Activated CD4-positive, alpha-beta memory T cell treated with anti-CD3 and anti-CD28 coated beads for 36 hours (primary cell): ENCODE measurements at regions not wholly inside any gene's neighbourhood (a gene's known extent, or its start where the extent isn't known, plus 50 kb on each side); places are given as distances from the start of the nearest gene placed in this dataset.

Experiments used
- CTCF ChIA-PET: fragments of 350-600 bp; sonication (Branson Sonifier 250); formaldehyde crosslinking; loops from one replicate; lab custom pipeline; 2021; ENCODE audit warnings: antibody characterized with exemption, inconsistent platforms; lab: Charles Lee
- POLR2A ChIA-PET: fragments of 350-600 bp; sonication (Branson Sonifier 250); formaldehyde crosslinking; loops from one replicate; lab custom pipeline; 2021; ENCODE audit warnings: antibody characterized with exemption; lab: Charles Lee
- DNase-seq: peaks from one replicate; pipeline ENCODE4 v3.0.0-alpha.2; 2020
- H3K27ac Mint-ChIP-seq: one replicate; pipeline ENCODE4 v1.8.0; 2021; ENCODE audit warnings: mixed read lengths
- H3K27me3 Mint-ChIP-seq: one replicate; pipeline ENCODE4 v1.8.0; 2021; ENCODE audit warnings: mixed read lengths
- H3K36me3 Mint-ChIP-seq: one replicate; pipeline ENCODE4 v1.8.0; 2021; ENCODE audit warnings: mixed read lengths
- H3K4me1 Mint-ChIP-seq: one replicate; pipeline ENCODE4 v1.8.0; 2021; ENCODE audit warnings: low read depth, mixed read lengths
- H3K4me3 Mint-ChIP-seq: one replicate; pipeline ENCODE4 v1.8.0; 2021; ENCODE audit warnings: mild to moderate bottlenecking, mixed read lengths
- H3K9me3 Mint-ChIP-seq: one replicate; pipeline ENCODE4 v1.8.0; 2021; ENCODE audit warnings: mixed read lengths
- intact Hi-C: fragments of 100-400 bp; cut with micrococcal nuclease; formaldehyde crosslinking; loops from one replicate; pipeline ENCODE4 v1.15.1; 2023

DNA sequence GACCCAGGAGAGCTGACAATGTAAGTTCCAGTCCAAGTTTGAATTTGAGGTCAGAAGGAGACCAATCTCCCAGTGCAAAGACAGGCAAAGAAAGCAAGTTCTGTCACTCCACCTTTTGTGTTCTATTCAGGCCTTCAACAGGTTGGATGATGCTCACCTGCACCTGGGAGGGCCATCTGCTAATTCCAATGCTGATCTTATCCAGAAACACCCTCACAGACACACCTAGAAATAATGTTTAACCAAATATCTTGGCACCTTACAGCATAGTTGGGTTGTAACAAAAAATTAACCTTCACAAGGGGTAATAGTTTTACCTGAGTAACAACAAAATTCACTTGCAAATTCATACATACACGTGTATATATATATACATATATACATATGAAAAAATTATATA lies 190.8 kb downstream of the DIRAS2 start:
- Mint-ChIP-seq H3K36me3 (no peaks in the 10 kb centered on the region), H3K27me3 (peaks cover 9% of the 10 kb centered on the region), H3K27ac (no peak overlapping the region), H3K4me3 (no peak overlapping the region), H3K9me3 (peaks cover 2% of the 10 kb centered on the region), H3K4me1 (no peaks in the 10 kb centered on the region)
- no peak for DNase-seq
- ChIA-PET CTCF (no interaction called here), POLR2A (no interaction called here)
- intact Hi-C loops: no loop called here

DNA sequence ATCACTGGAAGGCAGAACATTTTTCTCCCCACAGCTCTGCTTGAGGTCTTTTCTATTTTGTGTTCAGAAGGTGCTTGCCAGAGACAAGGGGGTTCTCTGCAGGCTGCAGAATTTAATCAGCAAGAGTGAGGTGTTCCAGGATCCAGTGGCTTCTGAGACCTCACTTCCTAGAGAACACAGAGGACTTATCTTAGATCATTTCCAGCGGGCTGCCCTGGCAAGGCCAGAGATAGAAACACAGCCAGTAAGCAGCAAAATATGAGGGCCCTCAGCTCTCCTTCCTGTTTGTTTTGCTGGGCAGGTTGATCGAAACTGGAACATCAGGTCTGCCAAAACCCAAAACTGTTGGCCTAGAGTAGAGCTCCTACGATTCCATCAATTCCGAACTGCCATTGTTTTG lies 187.3 kb downstream of the DIRAS2 start:
- DNase-seq: no peak
- no peaks in the 10 kb centered on the region for H3K4me1 Mint-ChIP-seq
- H3K9me3 Mint-ChIP-seq: peaks cover 2% of the 10 kb centered on the region
- peaks cover 8% of the 10 kb centered on the region for H3K27me3 Mint-ChIP-seq
- no peaks in the 10 kb centered on the region for H3K36me3 Mint-ChIP-seq
- H3K27ac Mint-ChIP-seq: no peak overlapping the region
- POLR2A ChIA-PET: no interaction called here
- intact Hi-C loops: no loop called here
- H3K4me3 Mint-ChIP-seq: no peak overlapping the region
- CTCF ChIA-PET: no interaction called here

DNA sequence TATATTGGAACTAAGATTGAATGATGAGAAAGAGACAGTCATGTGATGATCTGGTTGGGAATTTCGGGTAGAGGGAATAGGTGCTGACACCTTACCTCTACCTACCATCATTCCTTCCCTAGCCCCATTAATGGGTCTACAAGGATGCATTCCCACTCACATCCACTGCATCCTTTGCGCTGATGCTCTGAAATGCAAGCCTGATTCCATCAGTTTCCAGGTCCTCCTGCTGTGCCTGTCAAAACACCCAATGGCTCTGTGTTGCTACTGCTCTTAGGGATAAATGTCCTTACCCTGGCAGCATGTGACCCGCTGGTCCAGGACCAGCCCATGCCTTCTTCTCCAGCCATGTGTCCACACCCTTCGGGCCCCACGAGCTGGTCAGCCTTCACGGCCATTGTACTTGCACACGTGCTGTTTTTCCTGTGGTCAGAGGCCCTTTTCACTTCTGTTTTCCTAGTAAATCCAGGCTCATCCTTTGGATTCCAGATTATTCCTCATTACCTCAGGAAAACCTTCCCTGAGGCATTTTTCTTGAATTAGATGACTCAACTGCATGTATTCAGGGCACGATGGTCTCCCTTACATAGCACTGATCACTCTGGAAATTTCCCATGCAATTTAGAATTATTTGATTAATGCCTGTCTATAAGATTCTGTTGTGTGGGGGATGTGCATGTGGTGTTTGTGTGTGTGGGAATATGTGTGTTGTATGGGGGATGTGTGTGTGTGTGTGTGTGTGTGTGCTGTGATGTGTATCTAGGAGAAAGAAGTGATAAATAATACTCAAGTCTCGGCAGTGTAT lies 185.0 kb downstream of the DIRAS2 start:
- Mint-ChIP-seq H3K27me3 (peaks cover 14% of the 10 kb centered on the region), H3K4me1 (no peaks in the 10 kb centered on the region), H3K9me3 (peaks cover 2% of the 10 kb centered on the region), H3K27ac (no peak overlapping the region), H3K4me3 (no peak overlapping the region), H3K36me3 (no peaks in the 10 kb centered on the region)
- POLR2A ChIA-PET: no interaction called here
- DNase-seq: no peak
- intact Hi-C loops: no loop called here
- CTCF ChIA-PET: no interaction called here

DNA sequence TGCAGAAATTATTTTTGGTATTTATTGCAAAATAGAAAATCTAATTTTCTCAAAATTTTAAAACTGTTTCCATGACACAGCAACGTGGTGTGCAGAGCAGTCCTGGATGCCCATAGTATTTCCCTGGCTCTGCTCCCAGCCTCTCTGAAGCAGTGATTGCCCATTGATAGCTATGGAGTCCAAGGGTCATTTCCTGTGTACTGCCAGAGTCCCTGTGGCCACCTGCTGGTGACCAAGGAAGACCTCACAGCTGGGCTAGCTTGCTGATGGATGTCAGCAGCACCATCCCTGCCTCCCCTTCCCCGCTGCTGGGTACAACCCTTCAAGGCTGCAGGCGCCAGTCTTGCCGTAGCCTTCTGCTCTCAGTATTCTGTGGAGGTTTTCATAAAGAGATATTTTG lies 184.1 kb downstream of the DIRAS2 start:
- Mint-ChIP-seq H3K4me3 (no peak overlapping the region), H3K36me3 (no peaks in the 10 kb centered on the region), H3K4me1 (no peaks in the 10 kb centered on the region), H3K27ac (no peak overlapping the region), H3K27me3 (peaks cover 14% of the 10 kb centered on the region), H3K9me3 (peaks cover under 1% of the 10 kb centered on the region)
- CTCF ChIA-PET: no interaction called here
- DNase-seq: no peak
- POLR2A ChIA-PET: no interaction called here
- intact Hi-C loops: no loop called here

DNA sequence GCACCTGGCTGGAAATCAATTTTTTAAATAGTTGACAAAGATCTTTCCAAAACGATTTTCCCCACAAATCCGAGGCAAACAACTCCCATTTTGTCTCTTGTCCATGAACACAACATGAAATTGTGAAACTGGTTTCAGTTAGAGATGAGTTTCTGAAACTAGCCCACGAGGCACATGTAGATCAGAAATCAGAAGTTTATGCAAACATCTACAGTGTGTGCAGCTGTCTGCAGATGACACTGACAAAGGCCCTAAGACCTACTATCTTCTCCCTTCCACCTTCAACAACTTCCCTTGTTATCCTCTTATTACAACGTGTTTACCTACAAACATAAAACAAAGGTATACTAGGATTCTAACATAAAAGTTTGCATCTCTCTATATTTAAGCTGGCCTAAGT lies 183.3 kb downstream of the DIRAS2 start:
- Mint-ChIP-seq H3K27ac (no peak overlapping the region), H3K27me3 (peaks cover 12% of the 10 kb centered on the region), H3K4me3 (no peak overlapping the region), H3K36me3 (no peaks in the 10 kb centered on the region), H3K4me1 (no peaks in the 10 kb centered on the region), H3K9me3 (no peaks in the 10 kb centered on the region)
- DNase-seq: no peak
- POLR2A ChIA-PET: no interaction called here
- CTCF ChIA-PET: no interaction called here
- intact Hi-C loops: no loop called here

DNA sequence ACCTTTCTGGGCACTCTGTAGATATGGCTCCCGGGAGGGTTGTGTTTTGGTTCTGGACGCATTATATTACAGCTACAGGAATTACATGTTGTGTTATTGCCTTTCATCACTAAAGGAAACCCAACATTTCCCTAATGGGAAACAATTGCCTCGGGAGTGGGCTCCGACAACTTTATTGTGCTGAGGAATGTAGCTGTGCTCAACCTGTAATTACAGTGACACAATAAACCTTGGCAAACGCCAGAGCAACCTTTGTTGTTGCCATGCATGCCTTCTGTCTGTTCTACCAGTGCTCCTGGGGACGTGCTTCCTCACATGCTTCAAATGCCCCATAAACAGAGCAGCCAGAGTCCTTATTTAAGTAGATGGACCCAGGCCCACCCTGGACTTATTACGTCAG lies 182.4 kb downstream of the DIRAS2 start:
- ChIA-PET POLR2A (no interaction called here), CTCF (no interaction called here)
- no peak for DNase-seq
- H3K4me3 Mint-ChIP-seq: no peak overlapping the region
- no peak overlapping the region for H3K27ac Mint-ChIP-seq
- H3K4me1 Mint-ChIP-seq: no peaks in the 10 kb centered on the region
- no peaks in the 10 kb centered on the region for H3K9me3 Mint-ChIP-seq
- intact Hi-C loops: no loop called here
- peaks cover 12% of the 10 kb centered on the region for H3K27me3 Mint-ChIP-seq
- no peaks in the 10 kb centered on the region for H3K36me3 Mint-ChIP-seq

DNA sequence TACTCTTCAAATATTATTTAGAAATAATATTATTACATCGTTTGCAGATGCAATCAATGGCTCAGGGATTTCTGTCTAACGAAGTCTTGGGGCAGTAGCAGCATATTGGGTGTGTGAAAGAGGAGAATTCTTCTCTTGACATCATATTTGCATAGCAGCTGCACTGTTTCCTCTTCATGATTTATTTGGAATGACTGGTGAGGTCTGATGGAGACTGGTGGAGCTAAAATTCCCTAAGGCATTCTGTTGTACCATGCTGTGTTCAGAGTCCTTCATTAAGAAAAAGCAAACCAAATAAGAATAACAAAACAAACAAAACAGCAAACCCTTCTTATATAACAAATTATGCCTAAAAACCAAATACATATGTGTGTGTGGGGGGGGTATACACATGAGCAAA lies 177.6 kb downstream of the DIRAS2 start:
- no peak overlapping the region for H3K27ac Mint-ChIP-seq
- CTCF ChIA-PET: no interaction called here
- intact Hi-C loops: no loop called here

DNA sequence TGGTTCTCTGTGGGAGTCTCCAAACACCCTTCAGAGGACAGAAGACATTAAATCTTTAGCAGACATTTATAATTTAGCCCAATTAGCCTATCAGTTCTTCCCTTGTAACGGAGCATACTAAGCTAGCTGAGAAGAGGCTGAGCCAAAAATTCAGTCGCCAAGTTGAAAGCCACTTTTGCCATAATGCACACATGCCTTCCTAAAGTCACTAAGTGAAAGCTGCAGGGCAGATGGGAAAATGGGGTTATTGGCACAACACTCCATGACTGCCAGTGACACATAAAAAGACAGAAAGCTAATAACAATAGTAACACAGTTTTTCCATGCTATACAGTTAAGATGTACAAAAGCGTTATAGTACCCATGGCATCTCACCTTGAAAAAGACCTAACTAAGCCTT lies 176.2 kb downstream of the DIRAS2 start:
- intact Hi-C loops: no loop called here
- no peaks in the 10 kb centered on the region for H3K9me3 Mint-ChIP-seq
- DNase-seq: no peak
- H3K4me1 Mint-ChIP-seq: no peaks in the 10 kb centered on the region
- no peak overlapping the region for H3K4me3 Mint-ChIP-seq
- H3K27ac Mint-ChIP-seq: no peak overlapping the region
- peaks cover 10% of the 10 kb centered on the region for H3K27me3 Mint-ChIP-seq
- no peaks in the 10 kb centered on the region for H3K36me3 Mint-ChIP-seq
- ChIA-PET POLR2A (no interaction called here), CTCF (no interaction called here)

More for the DNA sequence above, 177.6 kb downstream of the DIRAS2 start:
- Mint-ChIP-seq H3K4me1 (no peaks in the 10 kb centered on the region), H3K36me3 (no peaks in the 10 kb centered on the region), H3K4me3 (no peak overlapping the region), H3K9me3 (no peaks in the 10 kb centered on the region), H3K27me3 (peaks cover 8% of the 10 kb centered on the region)
- DNase-seq: no peak
- POLR2A ChIA-PET: no interaction called here

DNA sequence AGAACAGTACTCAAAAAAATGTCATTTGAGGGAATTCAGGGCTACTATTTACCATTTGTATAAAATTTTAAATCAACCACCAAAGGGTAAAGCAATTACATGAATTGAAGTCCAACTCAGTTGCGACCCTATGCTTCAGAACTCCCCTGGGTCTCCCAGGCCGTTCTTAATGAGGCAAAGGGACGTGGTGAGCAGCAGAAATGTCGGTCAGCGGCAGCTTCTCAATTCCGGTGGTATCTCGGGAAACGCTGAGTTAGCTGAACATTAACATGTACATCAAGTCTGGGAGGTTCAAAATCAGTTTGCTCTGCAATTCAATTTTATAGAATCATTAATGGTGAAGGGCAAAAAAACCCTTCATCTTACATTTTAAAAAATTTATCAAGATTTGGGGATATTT lies 173.2 kb downstream of the DIRAS2 start:
- Mint-ChIP-seq H3K27ac (no peak overlapping the region), H3K4me1 (no peaks in the 10 kb centered on the region), H3K9me3 (no peaks in the 10 kb centered on the region), H3K27me3 (peaks cover 4% of the 10 kb centered on the region), H3K4me3 (no peak overlapping the region), H3K36me3 (no peaks in the 10 kb centered on the region)
- intact Hi-C loops: no loop called here
- CTCF ChIA-PET: no interaction called here
- POLR2A ChIA-PET: no interaction called here
- no peak for DNase-seq

DNA sequence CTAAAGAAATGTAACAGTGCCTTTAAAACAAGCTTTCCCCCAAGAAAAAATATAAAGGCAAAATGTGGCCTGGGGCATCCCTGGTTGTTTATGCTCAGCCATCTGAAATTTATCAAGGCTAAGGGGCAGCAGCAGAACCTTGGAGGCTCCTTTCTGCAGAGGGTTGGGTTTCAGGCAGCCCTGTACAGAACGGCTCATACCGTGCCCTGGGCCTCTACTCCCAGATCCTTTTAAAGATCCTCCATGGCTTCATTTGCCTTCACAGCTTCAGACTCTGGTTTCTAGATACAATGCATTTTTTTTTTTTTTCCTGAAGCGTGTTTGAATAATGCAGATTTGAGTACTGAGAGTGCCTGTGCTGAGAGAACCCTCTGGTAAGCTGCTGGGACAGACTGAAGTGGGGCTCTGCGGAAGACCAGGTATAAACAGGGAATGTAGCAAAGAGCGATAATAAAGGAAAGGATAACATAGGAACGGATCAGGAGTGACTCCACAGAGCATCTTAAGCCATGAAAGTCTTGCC lies 172.7 kb downstream of the DIRAS2 start:
- H3K4me3 Mint-ChIP-seq: no peak overlapping the region
- H3K27ac Mint-ChIP-seq: no peak overlapping the region
- no peak for DNase-seq
- peaks cover 4% of the 10 kb centered on the region for H3K27me3 Mint-ChIP-seq
- CTCF ChIA-PET: no interaction called here
- no peaks in the 10 kb centered on the region for H3K36me3 Mint-ChIP-seq
- H3K4me1 Mint-ChIP-seq: no peaks in the 10 kb centered on the region
- H3K9me3 Mint-ChIP-seq: no peaks in the 10 kb centered on the region
- POLR2A ChIA-PET: no interaction called here
- intact Hi-C loops: no loop called here

DNA sequence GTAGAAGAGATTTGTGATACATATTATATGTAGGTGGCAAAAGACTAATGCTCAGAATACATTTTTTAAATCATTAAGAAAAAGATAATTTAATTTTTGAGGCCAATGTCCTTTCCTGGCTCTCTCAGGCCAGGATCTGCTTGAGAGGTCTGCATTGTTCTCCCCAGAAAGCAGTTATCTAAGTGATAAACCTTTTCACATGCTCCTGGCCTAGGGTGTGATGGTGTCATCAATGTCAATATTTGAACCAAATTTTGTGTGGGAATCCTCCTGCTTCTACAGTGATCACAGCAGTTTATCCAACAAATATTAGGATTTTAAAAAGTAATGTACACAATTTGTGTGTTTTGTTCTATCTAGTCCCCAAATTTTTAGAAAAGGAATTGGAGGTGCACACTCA lies 166.6 kb downstream of the DIRAS2 start:
- Mint-ChIP-seq H3K36me3 (no peaks in the 10 kb centered on the region), H3K27me3 (no peaks in the 10 kb centered on the region), H3K27ac (no peak overlapping the region), H3K9me3 (no peaks in the 10 kb centered on the region), H3K4me1 (no peaks in the 10 kb centered on the region), H3K4me3 (no peak overlapping the region)
- ChIA-PET CTCF (no interaction called here), POLR2A (no interaction called here)
- no peak for DNase-seq
- intact Hi-C loops: no loop called here

DNA sequence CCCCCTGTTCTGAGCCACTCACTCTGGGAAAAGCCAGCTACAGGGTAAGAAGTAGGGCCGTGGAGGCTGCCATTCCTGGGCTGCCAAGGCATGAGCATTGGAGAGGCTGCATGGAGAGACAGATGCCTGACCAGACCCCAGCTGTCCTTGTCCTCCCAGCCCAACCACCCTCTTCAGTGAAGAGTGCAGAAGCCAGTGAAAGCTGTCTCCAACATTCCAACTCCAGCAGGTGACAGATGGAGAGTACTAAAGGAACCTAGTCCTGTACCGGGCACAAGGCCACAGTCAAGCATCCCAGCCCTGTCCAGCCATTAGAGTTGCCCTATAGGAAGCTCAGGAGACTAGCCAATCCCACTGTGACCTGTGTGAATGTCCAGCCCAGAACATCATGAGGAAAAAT lies 165.1 kb downstream of the DIRAS2 start:
- Mint-ChIP-seq H3K27me3 (no peaks in the 10 kb centered on the region), H3K9me3 (no peaks in the 10 kb centered on the region), H3K27ac (no peak overlapping the region), H3K4me3 (no peak overlapping the region), H3K36me3 (no peaks in the 10 kb centered on the region), H3K4me1 (no peaks in the 10 kb centered on the region)
- POLR2A ChIA-PET: no interaction called here
- CTCF ChIA-PET: no interaction called here
- intact Hi-C loops: no loop called here
- no peak for DNase-seq

DNA sequence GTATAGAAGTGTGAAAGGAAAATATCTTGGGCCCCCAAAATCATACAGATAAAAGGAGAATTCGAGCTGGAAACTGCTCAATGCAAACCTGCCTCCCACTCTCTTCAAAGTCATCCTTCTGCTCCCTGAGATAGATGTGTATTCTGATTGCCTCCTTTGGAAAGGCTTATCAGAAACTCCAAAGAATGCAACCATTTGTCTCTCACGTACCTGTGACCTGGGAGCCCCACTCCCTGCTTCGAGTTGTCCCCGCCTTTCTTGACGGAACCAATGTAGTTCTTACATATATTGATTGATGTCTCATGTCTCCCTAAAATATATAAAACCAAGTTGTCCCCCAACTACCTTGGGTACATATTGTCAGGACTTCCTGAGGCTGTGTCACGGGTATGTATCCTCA lies 163.8 kb downstream of the DIRAS2 start:
- DNase-seq: no peak
- no peaks in the 10 kb centered on the region for H3K9me3 Mint-ChIP-seq
- no peak overlapping the region for H3K27ac Mint-ChIP-seq
- POLR2A ChIA-PET: no interaction called here
- intact Hi-C loops: no loop called here
- H3K36me3 Mint-ChIP-seq: no peaks in the 10 kb centered on the region
- H3K27me3 Mint-ChIP-seq: no peaks in the 10 kb centered on the region
- H3K4me3 Mint-ChIP-seq: no peak overlapping the region
- CTCF ChIA-PET: no interaction called here
- H3K4me1 Mint-ChIP-seq: no peaks in the 10 kb centered on the region
